ENCODE measurements at regions not wholly inside any gene's neighbourhood (a gene's known extent, or its start where the extent isn't known, plus 50 kb on each side); places are given as distances from the start of the nearest gene placed in this dataset.

GRCh38 chrX:127466211-127466610 lies 586.0 kb downstream of the ACTRT1 start:
- TF ChIP-seq POLR2AphosphoS5 (IDR thresholded peaks at IDR 0.05) (no peak), EP300 (IDR thresholded peaks at IDR 0.05) (no peak)
